GM23248 (cell line): ENCODE measurements at regions not wholly inside any gene's neighbourhood (a gene's known extent, or its start where the extent isn't known, plus 50 kb on each side); places are given as distances from the start of the nearest gene placed in this dataset.

Experiments
- EZH2 ChIP-seq: fragments of 200-600 bp; sonication (generic); IDR thresholded peaks from 2 replicates; pipeline ENCODE4 v1.6.1; 2018; ENCODE audit warnings: antibody characterized with exemption, mild to moderate bottlenecking; ENCODE audit not compliant: insufficient read depth, poor library complexity, severe bottlenecking
- EZH2phosphoT487 ChIP-seq: fragments of 200-600 bp; sonication (generic); IDR thresholded peaks from 2 replicates; pipeline ENCODE4 v1.6.1; 2018; ENCODE audit warnings: antibody characterized with exemption, moderate library complexity, mild to moderate bottlenecking, low read depth; ENCODE audit not compliant: insufficient read depth

- TF ChIP-seq EZH2phosphoT487 (no peak), EZH2 (no peak)
These were observed 102.0 kb upstream of the CDH5 start for GRCh38 chr16:66264311-66265047.
